ENCODE measurements at regions not wholly inside any gene's neighbourhood (a gene's known extent, or its start where the extent isn't known, plus 50 kb on each side); places are given as distances from the start of the nearest gene placed in this dataset.

GRCh38 chr16:59484833-59485516 lies 750.9 kb upstream of the GOT2 start:
- Histone ChIP-seq H3K4me1 (ENCODE audit: insufficient read depth) (no peaks in the 10 kb centered on the region), H3K36me3 (replicated peaks; ENCODE audit: insufficient read depth, low read depth) (no peaks in the 10 kb centered on the region), H3K27ac (no peak overlapping the region), H3K9me2 (replicated peaks; ENCODE audit: insufficient read depth) (no peaks in the 10 kb centered on the region), H2AFZ (no peak overlapping the region), H3K9me3 (ENCODE audit: low read depth) (no peaks in the 10 kb centered on the region), H3K4me2 (no peak overlapping the region), H3K4me3 (no peak overlapping the region), H3K79me2 (no peaks in the 10 kb centered on the region), H4K20me1 (ENCODE audit: insufficient read depth, poor library complexity, severe bottlenecking) (no peaks in the 10 kb centered on the region), H3K27me3 (no peaks in the 10 kb centered on the region)
- TF ChIP-seq EZH2phosphoT487 (IDR thresholded peaks at IDR 0.05; ENCODE audit: low read depth, severe bottlenecking, unreplicated experiment) (no peak), EZH2 (IDR thresholded peaks at IDR 0.05; ENCODE audit: borderline replicate concordance) (no peak)
- TF ChIP-seq, protein P1, sequence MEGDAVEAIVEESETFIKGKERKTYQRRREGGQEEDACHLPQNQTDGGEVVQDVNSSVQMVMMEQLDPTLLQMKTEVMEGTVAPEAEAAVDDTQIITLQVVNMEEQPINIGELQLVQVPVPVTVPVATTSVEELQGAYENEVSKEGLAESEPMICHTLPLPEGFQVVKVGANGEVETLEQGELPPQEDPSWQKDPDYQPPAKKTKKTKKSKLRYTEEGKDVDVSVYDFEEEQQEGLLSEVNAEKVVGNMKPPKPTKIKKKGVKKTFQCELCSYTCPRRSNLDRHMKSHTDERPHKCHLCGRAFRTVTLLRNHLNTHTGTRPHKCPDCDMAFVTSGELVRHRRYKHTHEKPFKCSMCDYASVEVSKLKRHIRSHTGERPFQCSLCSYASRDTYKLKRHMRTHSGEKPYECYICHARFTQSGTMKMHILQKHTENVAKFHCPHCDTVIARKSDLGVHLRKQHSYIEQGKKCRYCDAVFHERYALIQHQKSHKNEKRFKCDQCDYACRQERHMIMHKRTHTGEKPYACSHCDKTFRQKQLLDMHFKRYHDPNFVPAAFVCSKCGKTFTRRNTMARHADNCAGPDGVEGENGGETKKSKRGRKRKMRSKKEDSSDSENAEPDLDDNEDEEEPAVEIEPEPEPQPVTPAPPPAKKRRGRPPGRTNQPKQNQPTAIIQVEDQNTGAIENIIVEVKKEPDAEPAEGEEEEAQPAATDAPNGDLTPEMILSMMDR (IDR thresholded peaks at IDR 0.05; ENCODE audit: poor library complexity) = no peak
- WGBS (ENCODE audit: low lambda C conversion rate, missing lambda C conversion rate) = 60% methylated on average over 2 of the region's 2 CpGs
- DNase-seq (ENCODE audit: low spot score) = no peak

GRCh38 chr16:59478838-59479237 lies 744.7 kb upstream of the GOT2 start:
- TF ChIP-seq EZH2 (IDR thresholded peaks at IDR 0.05; ENCODE audit: borderline replicate concordance) (no peak), EZH2phosphoT487 (IDR thresholded peaks at IDR 0.05; ENCODE audit: low read depth, severe bottlenecking, unreplicated experiment) (no peak)
- TF ChIP-seq, protein P1 (IDR thresholded peaks at IDR 0.05; ENCODE audit: poor library complexity) = no peak
- Histone ChIP-seq H3K36me3 (replicated peaks; ENCODE audit: insufficient read depth, low read depth) (no peaks in the 10 kb centered on the region), H3K9me2 (replicated peaks; ENCODE audit: insufficient read depth) (no peaks in the 10 kb centered on the region), H2AFZ (no peak overlapping the region), H3K4me1 (ENCODE audit: insufficient read depth) (no peaks in the 10 kb centered on the region), H3K79me2 (no peaks in the 10 kb centered on the region), H4K20me1 (ENCODE audit: insufficient read depth, poor library complexity, severe bottlenecking) (no peaks in the 10 kb centered on the region), H3K4me2 (no peak overlapping the region), H3K4me3 (no peak overlapping the region), H3K27me3 (no peaks in the 10 kb centered on the region), H3K9me3 (ENCODE audit: low read depth) (no peaks in the 10 kb centered on the region), H3K27ac (no peak overlapping the region)
- WGBS (ENCODE audit: low lambda C conversion rate, missing lambda C conversion rate) = 86% methylated on average over 3 of the region's 3 CpGs
- no peak for DNase-seq (ENCODE audit: low spot score)

DNA sequence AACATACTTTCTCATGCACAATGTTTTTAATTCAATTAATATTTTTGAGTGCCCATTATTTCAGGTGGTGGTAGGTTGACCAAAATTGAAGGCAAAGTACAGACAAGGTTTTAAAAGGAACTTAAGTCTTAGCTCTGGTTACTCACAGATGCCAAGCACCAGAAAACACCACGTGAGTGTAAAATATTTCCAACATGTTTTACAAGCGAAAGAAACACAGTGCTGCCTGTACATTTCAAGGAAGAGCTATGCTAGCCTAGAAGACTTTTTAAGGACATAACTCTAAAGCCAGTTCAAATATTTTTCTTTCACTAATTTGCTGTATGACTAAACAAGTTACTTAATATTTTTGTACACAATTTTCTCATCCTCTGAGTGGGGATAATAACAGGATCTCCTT lies 736.4 kb upstream of the GOT2 start:
- H2AFZ ChIP-seq = no peak overlapping the region
- TF ChIP-seq, protein P1 (IDR thresholded peaks at IDR 0.05; ENCODE audit: poor library complexity) = no peak
- TF ChIP-seq EZH2 (IDR thresholded peaks at IDR 0.05; ENCODE audit: borderline replicate concordance) (no peak), EZH2phosphoT487 (IDR thresholded peaks at IDR 0.05; ENCODE audit: low read depth, severe bottlenecking, unreplicated experiment) (no peak)
- no peaks in the 10 kb centered on the region for H3K27me3 ChIP-seq
- no peak overlapping the region for H3K27ac ChIP-seq
- H3K9me3 ChIP-seq (ENCODE audit: low read depth) = no peaks in the 10 kb centered on the region
- WGBS (ENCODE audit: low lambda C conversion rate, missing lambda C conversion rate) = 69% methylated on average over 2 of the region's 2 CpGs
- no peaks in the 10 kb centered on the region for H3K9me2 ChIP-seq (replicated peaks; ENCODE audit: insufficient read depth)
- no peak overlapping the region for H3K4me2 ChIP-seq
- H3K36me3 ChIP-seq (replicated peaks; ENCODE audit: insufficient read depth, low read depth) = no peaks in the 10 kb centered on the region
- no peaks in the 10 kb centered on the region for H4K20me1 ChIP-seq (ENCODE audit: insufficient read depth, poor library complexity, severe bottlenecking)
- H3K79me2 ChIP-seq = no peaks in the 10 kb centered on the region
- H3K4me1 ChIP-seq (ENCODE audit: insufficient read depth) = no peaks in the 10 kb centered on the region
- no peak for DNase-seq (ENCODE audit: low spot score)
- no peak overlapping the region for H3K4me3 ChIP-seq

Measured in hepatocyte (in vitro differentiated cells).